ENCODE measurements at regions not wholly inside any gene's neighbourhood (a gene's known extent, or its start where the extent isn't known, plus 50 kb on each side); places are given as distances from the start of the nearest gene placed in this dataset.

- ATAC-seq: no peak
- no TSS peak for BruUV-seq (replicated peaks)
Observed at GRCh38 chr16:79456036-79456435, 144.5 kb downstream of the MAF start.

GRCh38 chr16:79452671-79453070, 147.9 kb downstream of the MAF start:
- RAD21 ChIA-PET (ENCODE audit: low non-redundant PET in 1 of 2, low total read pairs in 2 of 2, uncharacterized antibody in 2 of 2, unreplicated experiment in 2 of 2): no interaction called here
- no peaks in the 10 kb centered on the region for H3K79me2 ChIP-seq (ENCODE audit: insufficient read depth, low read length)
- H3K9me2 ChIP-seq (ENCODE audit: insufficient read depth): no peaks in the 10 kb centered on the region
- ATAC-seq (no peak), DNase-seq (ENCODE audit: low read depth, low spot score) (no peak)
- H3K9me3 ChIP-seq (ENCODE audit: control insufficient read depth in 1 of 2, insufficient read depth in 1 of 2, low read depth in 1 of 2, low read length in 2 of 2): peaks cover 28 to 32% of the 10 kb centered on the region in 2 experiments; a peak in 2 of 4 replicates
- H2AFZ ChIP-seq (ENCODE audit: low read depth, low read length, poor library complexity, severe bottlenecking): no peak overlapping the region
- H3K4me2 ChIP-seq (ENCODE audit: low read length): no peak overlapping the region
- CTCF ChIA-PET: no interaction called here
- POLR2A ChIA-PET: no interaction called here
- H3K27ac ChIP-seq (ENCODE audit: low read depth, low read length): no peak overlapping the region
- intact Hi-C loops (cut with micrococcal nuclease): no loop called here
- no TSS peak for BruUV-seq (replicated peaks)
- H4K20me1 ChIP-seq (ENCODE audit: insufficient read depth): no peaks in the 10 kb centered on the region
- no peaks in the 10 kb centered on the region for H3K27me3 ChIP-seq (ENCODE audit: insufficient read depth, low read length)
- no peak for TF ChIP-seq SIN3A (IDR thresholded peaks at IDR 0.05; ENCODE audit: low read depth)
- no peak for TF ChIP-seq FOSL1 (IDR thresholded peaks at IDR 0.05; ENCODE audit: low read depth)
- no peak for TF ChIP-seq SRF (IDR thresholded peaks at IDR 0.05; ENCODE audit: low read depth)
- no peak for TF ChIP-seq POLR2AphosphoS5 (IDR thresholded peaks at IDR 0.05; ENCODE audit: low read depth, low read length)
- TF ChIP-seq SP1 (IDR thresholded peaks at IDR 0.05; ENCODE audit: low read depth): no peak
- TF ChIP-seq TCF7L2 (IDR thresholded peaks at IDR 0.05; ENCODE audit: borderline replicate concordance, extremely low read depth, insufficient read depth, insufficient read length): no peak
- H3K36me3 ChIP-seq (ENCODE audit: control insufficient read depth in 1 of 2, insufficient read depth in 2 of 2, low read length in 2 of 2): no peaks in the 10 kb centered on the region
- H3K9ac ChIP-seq (ENCODE audit: low read length): no peak overlapping the region
- no peak overlapping the region for H3K4me3 ChIP-seq (replicated peaks in 1 of 2; ENCODE audit: low read depth in 1 of 2, low read length in 2 of 2)
- no peaks in the 10 kb centered on the region for H3K4me1 ChIP-seq (ENCODE audit: control insufficient read depth in 1 of 2, insufficient read depth in 2 of 2, low read length in 2 of 2)

More at GRCh38 chr16:79456036-79456435, 144.5 kb downstream of the MAF start:
- ChIA-PET POLR2A (no interaction called here), RAD21 (ENCODE audit: low non-redundant PET in 1 of 2, low total read pairs in 2 of 2, uncharacterized antibody in 2 of 2, unreplicated experiment in 2 of 2) (no interaction called here), CTCF (no interaction called here)
- Histone ChIP-seq H3K79me2 (ENCODE audit: insufficient read depth, low read length) (no peaks in the 10 kb centered on the region), H2AFZ (ENCODE audit: low read depth, low read length, poor library complexity, severe bottlenecking) (no peak overlapping the region), H3K36me3 (ENCODE audit: control insufficient read depth in 1 of 2, insufficient read depth in 2 of 2, low read length in 2 of 2) (no peaks in the 10 kb centered on the region), H3K27me3 (ENCODE audit: insufficient read depth, low read length) (no peaks in the 10 kb centered on the region), H3K9ac (ENCODE audit: low read length) (no peak overlapping the region), H3K9me2 (ENCODE audit: insufficient read depth) (no peaks in the 10 kb centered on the region), H3K4me2 (ENCODE audit: low read length) (no peak overlapping the region), H3K4me1 (ENCODE audit: control insufficient read depth in 1 of 2, insufficient read depth in 2 of 2, low read length in 2 of 2) (no peaks in the 10 kb centered on the region), H3K27ac (ENCODE audit: low read depth, low read length) (no peak overlapping the region), H3K4me3 (replicated peaks in 1 of 2; ENCODE audit: low read depth in 1 of 2, low read length in 2 of 2) (no peak overlapping the region), H3K9me3 (ENCODE audit: control insufficient read depth in 1 of 2, insufficient read depth in 1 of 2, low read depth in 1 of 2, low read length in 2 of 2) (peaks cover 20 to 29% of the 10 kb centered on the region in 2 experiments; a peak in 2 of 4 replicates), H4K20me1 (ENCODE audit: insufficient read depth) (no peaks in the 10 kb centered on the region)
- intact Hi-C loops (cut with micrococcal nuclease): no loop called here
- no peak for DNase-seq (ENCODE audit: low read depth, low spot score)
- TF ChIP-seq ZBTB33 (IDR thresholded peaks at IDR 0.05; ENCODE audit: extremely low read depth, insufficient replicate concordance, low read length): no peak
- TF ChIP-seq EZH2 (IDR thresholded peaks at IDR 0.05): no peak
- no peak for TF ChIP-seq JUND (IDR thresholded peaks at IDR 0.05)
- no peak for TF ChIP-seq ELF1 (IDR thresholded peaks at IDR 0.05; ENCODE audit: borderline replicate concordance, low read depth)
